GF-D8 (cell line): ENCODE measurements at regions not wholly inside any gene's neighbourhood (a gene's known extent, or its start where the extent isn't known, plus 50 kb on each side); places are given as distances from the start of the nearest gene placed in this dataset.

ENCODE experiments used
- DNase-seq: peaks from one replicate; lab custom pipeline; 2025; lab: John Stamatoyannopoulos, UW

- no peak for DNase-seq
Observed at GRCh38 chr10:78162853-78163252, 129.2 kb downstream of the RPS24 start.

DNA sequence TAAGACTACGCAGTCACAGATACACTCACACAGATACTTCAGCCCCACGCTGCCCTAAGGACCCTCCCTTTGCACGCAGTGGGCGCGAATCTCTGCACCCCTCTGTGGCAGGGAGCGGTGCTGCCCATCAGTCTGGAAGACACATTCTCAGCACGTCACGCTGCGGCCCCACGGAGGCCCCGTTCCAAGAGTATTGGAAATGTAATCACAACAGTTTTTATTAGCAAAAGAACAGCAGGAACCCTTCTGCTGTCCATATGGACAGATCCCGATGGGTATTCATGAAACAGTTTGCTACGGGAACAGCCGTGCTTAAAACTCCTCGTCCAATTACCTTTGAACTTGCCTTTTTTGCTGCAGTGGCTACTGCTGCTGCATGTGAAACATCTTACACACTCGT lies 131.0 kb downstream of the RPS24 start:
- no peak for DNase-seq

DNA sequence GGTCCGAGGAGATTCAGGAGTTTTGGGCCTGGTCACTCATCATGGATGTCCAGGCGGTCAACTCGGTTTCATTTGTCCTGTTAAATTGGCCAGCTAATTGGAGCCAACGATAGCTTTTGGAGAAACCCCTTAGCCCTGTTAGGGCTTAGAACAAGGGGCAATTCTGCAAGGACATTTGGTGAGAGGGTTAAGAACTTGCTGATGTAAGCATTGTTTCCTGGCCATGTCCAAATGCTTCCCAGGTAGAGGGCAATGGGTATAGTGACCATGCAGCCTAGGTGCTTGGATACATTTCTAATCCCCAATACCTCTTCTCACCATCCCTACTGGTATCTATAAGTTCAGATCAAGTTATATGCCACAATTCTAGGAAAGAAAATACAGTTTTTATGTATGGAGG lies 131.5 kb downstream of the RPS24 start:
- no peak for DNase-seq

GRCh38 chr10:78165617-78166016 lies 132.0 kb downstream of the RPS24 start:
- no peak for DNase-seq

DNA sequence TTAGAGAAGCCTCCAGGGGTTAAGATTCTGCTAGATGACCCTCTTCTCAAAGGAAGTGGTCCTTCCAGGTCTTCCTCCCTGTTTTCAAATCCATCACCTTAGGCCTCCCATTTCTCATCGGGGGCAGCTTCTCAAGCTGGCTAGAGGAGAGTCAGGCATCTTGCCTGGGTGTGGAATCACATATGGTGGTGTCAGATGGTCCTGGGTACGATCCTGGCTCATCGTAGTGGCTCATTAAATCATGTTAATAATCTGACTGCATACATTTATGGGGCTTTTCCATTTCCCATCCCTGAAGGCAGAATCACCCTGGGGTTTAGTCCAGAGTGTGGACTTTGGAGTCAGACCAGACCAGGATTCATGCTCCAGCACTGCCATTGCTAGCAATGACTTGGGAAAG lies 132.6 kb downstream of the RPS24 start:
- no peak for DNase-seq

- DNase-seq = no peak
Observed at GRCh38 chr10:78169214-78169613, 135.6 kb downstream of the RPS24 start.

DNA sequence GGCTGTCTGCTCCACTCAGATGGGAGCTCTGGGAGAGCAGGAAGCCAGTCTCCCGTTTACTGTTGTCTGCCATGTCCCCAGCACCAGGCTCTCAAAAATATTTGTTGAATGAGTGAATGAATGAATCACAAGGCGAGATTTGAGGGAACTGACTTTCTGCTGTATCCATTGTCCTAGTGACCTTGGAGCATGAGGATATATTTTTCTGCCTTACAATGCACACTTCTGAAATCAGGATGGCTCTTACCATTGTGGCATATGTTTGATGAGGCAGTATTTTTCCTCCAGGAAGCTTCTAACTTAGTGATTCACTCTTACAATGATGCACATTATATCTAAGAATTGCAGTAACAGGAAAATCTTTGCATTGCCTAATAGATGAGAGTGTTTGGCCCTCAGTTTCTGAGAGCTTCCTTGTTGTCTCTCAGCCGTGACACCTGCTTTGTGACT lies 136.4 kb downstream of the RPS24 start:
- no peak for DNase-seq

DNA sequence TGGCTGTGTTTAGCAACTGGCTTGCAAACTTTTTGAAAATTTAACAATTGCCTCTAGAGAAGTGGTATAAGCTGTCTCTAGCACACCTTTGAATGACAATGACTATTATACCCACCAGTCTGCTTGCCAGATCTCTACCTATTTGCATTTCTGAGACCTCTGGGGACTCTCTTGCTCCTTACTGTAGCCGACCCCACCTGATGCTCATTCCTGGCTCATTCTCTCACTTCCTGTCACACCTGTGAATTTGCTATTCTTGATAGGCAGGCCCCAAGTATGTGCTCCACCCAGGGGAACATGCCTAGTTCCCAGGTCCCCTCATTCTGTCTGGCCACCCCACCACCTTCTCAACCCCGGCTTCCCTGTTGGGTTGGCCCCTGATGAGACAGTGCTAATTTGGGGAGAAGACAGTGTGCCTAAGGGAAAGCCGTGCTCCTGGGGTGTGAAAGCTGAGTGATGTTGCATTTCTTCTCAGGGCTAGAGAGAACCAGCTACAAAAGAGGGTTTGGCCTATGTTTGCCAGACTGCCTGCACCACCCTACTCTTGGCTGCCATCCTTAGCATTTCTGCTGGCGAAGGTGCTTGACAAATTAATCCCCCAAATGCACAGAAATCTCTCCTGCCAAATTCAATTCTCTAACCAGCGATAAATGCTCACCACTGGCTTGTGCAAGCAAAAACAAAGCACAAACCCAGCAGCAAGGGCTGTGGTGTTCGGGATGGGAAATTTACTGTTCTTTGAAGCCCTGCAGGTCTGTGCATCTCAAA lies 138.2 kb downstream of the RPS24 start:
- DNase-seq = no peak

GRCh38 chr10:78173360-78174015 lies 139.8 kb downstream of the RPS24 start:
- no peak for DNase-seq

DNA sequence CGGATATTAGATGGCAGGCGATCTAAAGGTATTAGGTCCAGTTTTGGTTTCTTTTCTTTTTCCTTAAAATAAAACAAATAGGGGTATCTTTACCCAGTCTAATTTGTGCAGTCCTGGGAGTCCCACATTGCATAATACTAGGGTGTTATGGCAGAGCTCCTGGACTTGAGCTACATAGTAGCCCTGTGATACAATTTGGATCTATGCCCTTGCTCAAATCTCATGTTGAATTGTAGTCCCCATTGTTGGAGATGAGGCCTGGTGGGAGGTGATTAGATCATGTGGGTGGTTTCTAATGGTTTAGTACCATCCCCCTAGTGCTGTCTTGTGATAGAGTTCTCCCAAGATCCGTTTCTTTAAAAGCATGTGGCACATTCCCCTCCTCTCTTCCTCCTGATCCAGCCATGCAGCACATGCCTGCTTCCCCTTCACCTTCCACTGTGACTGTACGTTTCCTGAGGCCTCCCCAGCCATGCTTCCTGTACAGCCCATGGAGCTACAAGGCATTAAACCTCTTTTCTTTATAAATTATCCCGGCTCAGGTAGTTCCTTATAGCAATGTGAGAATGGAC lies 141.9 kb downstream of the RPS24 start:
- DNase-seq = no peak

DNA sequence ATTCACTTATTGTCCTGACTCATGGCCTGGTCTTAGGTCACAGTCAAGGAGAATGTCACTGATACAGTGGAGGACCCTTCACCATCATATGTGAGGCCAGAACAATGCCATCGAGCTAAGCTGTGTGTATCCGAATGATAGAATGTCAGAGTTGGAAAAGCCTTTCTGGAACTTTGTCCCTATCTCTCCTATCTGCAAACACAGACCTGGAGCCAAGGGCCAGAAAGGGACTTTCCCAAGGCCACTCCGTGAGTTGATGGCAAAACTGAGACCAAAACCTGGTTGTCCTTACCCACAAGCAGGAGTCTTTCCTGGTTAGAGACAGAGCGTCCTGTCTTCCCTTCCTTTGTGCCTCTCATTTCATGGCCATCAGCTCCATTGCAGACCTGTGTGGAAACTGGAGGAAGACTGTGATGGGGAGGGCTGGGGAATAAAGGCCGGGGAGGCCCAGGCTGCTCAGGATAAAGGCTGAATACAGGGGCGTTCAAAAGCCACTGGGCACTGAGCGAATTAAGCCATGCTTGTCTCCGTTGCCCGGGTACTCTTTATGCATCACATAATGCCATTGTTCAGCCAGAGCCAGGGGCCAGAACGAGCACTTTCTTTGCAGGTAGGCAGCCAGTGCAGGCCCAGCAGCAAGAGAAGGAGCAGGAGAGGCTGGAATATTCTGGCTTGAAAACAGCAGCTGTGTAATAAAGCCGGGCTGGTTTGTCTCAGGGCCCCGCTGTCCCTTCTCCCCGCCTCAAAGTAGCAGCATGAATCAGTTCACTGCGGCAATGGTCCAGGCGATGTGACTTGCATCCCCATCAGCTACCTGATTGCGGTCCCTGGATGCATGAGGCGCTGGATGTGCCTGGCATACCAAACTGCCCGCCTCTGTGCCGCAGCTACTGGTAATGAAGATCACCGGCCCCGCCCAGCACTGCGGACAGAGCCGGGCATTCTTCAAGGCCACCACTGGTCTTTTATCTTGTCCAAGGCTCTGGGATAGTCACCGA lies 143.0 kb downstream of the RPS24 start:
- DNase-seq = no peak

DNA sequence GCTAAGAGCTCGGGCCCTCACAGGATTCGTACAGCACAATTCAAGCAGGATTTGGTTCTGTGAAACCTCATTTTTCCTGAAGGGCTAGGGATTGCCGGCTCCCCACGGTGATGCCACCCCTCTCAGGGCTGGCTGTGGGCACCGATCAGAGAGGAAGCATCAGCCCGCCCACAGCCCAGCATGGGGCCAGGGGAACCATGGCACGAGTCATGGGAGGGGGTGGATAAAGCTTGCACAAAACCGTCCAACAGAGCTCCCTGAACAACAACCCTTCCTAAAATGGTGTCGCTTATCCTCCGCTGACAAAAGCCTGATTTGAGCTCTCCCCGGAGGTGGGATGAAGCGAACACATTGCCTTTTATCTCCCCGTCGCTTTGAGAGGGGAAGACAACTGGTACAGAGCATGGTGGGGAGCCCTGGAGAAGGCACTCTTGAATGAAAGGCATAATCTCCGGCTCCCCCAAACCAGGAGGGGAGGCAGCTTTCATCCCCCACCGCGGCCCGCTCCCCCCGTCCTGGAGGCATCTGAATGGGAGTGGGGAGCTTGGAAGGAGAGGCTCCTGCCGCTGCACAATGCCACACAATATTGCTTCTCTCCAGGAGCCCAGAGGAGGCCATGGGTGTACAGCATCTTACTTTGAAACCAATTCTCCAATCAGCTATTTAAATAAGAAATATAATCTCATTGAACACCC lies 144.0 kb downstream of the RPS24 start:
- DNase-seq = no peak

DNA sequence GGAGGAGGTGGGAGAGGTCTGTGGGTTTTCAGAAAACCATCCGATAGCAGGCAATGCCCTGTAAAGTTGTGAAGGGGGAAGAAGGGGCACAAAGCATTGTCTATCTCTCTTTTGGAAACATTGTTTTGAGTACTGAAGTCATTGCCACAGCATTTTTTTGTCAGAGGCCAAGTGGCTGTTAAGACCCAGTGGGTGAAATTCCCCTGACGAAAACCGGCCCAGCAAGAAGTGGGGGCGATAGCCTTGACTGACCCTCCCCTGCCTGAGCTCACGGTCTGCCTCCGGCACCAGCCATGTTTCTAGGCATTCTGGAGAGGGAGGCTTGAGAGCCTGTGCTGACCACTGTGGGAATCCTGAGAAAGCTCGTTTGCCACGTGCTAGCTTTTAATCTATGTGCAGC lies 144.7 kb downstream of the RPS24 start:
- no peak for DNase-seq

- DNase-seq = no peak
Observed at GRCh38 chr10:78178940-78179339, 145.3 kb downstream of the RPS24 start.

- no peak for DNase-seq
Observed at GRCh38 chr10:78179886-78180705, 146.4 kb downstream of the RPS24 start.

DNA sequence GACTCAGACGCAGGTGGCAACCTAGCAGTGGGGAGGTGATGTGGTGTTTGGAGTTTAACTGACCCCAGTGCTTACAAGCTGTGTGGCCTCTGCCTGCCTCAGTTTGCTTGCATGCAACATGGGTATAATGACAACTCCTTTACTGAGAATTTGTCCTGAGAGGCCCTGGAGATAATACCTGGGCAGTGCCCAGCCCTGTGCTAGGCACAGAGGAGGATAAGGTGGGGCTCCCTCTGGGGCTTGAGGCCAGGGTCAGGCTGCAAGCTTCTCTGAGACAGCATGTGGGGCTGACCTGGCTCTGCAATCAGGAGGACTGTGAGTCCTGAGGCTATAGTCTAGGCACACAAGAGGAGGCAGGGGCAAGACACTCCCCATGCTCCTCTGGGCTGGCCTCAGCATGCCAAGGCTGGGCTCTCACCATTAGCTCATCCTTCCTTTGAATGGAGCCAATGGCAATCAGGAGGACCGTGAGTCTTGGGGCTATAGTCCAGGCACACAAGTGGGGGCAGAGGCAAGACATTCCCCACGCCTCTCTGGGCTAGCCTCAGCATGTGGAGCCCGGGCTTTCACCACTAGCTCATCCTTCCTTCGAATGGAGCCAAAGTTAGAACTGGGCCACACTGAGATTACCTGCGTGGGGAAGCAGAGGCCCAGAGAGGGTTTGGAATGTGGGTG lies 147.9 kb downstream of the RPS24 start:
- no peak for DNase-seq

DNA sequence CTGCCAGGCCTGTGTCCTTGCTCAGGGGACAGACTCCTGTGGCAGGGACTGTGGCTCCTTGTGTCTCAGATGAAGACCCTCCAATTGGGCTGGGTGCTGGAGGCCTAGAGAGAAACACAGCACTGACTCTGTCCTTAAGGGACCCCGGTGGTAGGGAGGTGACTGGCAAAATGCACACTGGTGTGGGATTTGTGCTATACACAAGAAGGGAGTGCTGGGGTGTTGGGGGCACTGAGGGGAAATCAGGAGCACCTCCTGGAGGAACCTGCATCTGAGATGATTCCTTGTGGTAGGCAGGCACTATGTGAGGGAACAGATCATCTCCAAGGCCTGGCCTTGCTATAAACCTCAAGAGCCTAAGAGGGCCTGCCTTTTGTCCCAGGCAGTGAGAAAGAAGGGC lies 149.2 kb downstream of the RPS24 start:
- no peak for DNase-seq

DNA sequence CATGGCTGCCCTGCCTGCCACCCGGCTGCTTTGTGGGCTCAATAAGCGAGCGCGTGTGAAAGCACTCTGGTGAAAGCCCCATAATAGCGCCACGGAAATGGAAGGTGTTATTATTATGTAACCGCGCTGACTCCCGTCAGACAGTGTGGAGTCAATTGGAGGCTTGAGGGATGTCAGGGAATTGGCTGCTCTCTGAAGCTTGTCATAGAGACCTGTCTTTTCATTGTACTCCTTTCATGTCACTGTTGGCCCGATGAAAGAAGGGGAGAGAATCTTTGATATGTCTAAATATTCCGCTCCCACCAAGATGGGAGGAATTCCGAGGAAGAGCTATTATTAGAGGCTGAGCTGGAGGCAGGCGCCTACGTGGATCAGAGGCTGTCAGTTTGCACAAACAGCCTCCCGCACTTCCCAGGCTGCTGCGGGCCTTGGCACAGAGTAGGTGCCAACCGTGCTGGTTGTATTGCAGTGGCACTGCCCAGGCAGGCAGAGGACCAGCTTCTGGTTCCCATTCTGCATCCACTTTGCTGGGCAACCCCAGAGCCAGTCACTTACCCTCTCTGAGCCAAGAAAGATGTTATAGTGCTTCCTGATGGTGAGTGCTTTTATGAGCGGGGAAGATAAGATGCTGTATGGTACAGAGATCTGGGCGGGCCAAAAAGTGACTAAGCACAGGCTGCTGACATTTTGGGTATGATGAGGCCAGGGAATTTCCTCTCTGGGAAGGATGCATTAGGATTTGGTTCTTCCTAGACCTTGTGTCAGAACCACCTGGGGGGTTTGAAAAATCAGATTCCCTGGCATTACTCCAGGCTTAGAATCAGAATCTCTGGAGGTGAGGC lies 151.4 kb downstream of the RPS24 start:
- DNase-seq = no peak

DNA sequence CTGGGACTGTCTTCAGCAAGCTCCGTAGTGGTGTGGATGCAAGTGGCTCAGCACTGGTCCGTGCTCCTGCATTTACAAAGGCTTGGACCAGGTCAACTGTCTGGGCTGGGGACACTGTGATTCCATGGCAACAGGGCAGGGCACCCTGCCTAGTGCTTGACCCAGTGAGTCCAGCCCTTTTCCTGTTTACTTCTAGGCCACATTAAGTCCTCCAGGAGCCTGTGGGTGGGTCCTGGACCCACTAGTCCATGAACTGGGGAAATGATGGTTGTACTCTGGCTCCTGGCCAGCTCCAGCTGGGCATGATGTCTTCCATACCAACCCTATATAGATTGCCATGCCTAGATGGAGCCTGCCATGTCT lies 152.0 kb downstream of the RPS24 start:
- DNase-seq = no peak
